NB4 (cell line): ENCODE measurements at regions not wholly inside any gene's neighbourhood (a gene's known extent, or its start where the extent isn't known, plus 50 kb on each side); places are given as distances from the start of the nearest gene placed in this dataset.

Experiments used
- MYC ChIP-seq: IDR thresholded peaks from 2 replicates; pipeline ENCODE4 v1.6.1; 2011; ENCODE audit warnings: low read depth, low read length
- POLR2A ChIP-seq: IDR thresholded peaks from 2 replicates; pipeline ENCODE4 v1.6.1; 2011; ENCODE audit warnings: mild to moderate bottlenecking; ENCODE audit not compliant: insufficient read length; ENCODE audit errors: extremely low read depth
- TF ChIP-seq, protein P1 (sequence below): IDR thresholded peaks from one replicate; pipeline ENCODE4 v1.5.1; 2012; ENCODE audit warnings: low read depth, low read length
- TF ChIP-seq, protein P2 (sequence below): IDR thresholded peaks from 2 replicates; pipeline ENCODE4 v1.6.1; 2011; ENCODE audit warnings: low read depth, low read length

DNA sequence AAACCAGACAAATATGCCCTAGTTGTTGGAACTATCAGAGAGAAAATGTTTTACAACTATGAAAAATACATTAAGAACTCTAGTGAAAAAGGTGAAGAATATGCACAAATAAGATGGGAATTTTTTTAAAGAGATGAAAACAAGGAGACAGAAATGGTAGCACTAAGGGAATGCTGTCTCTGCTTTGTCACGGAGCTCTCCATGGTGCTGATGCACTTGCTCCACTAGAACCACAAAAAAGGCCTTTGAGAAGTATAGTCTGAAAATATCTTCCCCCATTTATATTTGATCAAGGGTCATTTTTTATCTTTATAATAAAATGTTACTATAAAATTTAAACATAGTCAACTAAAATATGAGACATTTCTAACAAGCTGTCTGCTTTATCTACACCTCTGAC lies 1655.5 kb upstream of the AGA start:
- TF ChIP-seq, protein P1, sequence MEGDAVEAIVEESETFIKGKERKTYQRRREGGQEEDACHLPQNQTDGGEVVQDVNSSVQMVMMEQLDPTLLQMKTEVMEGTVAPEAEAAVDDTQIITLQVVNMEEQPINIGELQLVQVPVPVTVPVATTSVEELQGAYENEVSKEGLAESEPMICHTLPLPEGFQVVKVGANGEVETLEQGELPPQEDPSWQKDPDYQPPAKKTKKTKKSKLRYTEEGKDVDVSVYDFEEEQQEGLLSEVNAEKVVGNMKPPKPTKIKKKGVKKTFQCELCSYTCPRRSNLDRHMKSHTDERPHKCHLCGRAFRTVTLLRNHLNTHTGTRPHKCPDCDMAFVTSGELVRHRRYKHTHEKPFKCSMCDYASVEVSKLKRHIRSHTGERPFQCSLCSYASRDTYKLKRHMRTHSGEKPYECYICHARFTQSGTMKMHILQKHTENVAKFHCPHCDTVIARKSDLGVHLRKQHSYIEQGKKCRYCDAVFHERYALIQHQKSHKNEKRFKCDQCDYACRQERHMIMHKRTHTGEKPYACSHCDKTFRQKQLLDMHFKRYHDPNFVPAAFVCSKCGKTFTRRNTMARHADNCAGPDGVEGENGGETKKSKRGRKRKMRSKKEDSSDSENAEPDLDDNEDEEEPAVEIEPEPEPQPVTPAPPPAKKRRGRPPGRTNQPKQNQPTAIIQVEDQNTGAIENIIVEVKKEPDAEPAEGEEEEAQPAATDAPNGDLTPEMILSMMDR = no peak
- TF ChIP-seq MYC (no peak), POLR2A (no peak)
- TF ChIP-seq, protein P2, sequence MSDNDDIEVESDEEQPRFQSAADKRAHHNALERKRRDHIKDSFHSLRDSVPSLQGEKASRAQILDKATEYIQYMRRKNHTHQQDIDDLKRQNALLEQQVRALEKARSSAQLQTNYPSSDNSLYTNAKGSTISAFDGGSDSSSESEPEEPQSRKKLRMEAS = no peak
